HPDE6-E6E7 (cell line): ENCODE measurements at regions not wholly inside any gene's neighbourhood (a gene's known extent, or its start where the extent isn't known, plus 50 kb on each side); places are given as distances from the start of the nearest gene placed in this dataset.

Experiments
- DNase-seq: peaks from one replicate; pipeline ENCODE4 v3.0.0; 2011; ENCODE audit warnings: missing footprints; ENCODE audit errors: extremely low spot score

GRCh38 chr2:6454286-6454990 is 411.3 kb downstream of the CMPK2 start:
- DNase-seq = no peak

GRCh38 chr2:6459138-6459537 is 406.6 kb downstream of the CMPK2 start:
- DNase-seq = no peak

- no peak for DNase-seq
These were observed 395.2 kb downstream of the CMPK2 start for GRCh38 chr2:6470518-6470917.

- no peak for DNase-seq
These were observed 394.3 kb downstream of the CMPK2 start for GRCh38 chr2:6471419-6471818.

GRCh38 chr2:6474161-6475140 is 391.3 kb downstream of the CMPK2 start:
- no peak for DNase-seq

GRCh38 chr2:6475155-6475940 is 390.4 kb downstream of the CMPK2 start:
- no peak for DNase-seq

- DNase-seq = no peak
These were observed 385.2 kb downstream of the CMPK2 start for GRCh38 chr2:6480514-6480913.

GRCh38 chr2:6482256-6482655 is 383.5 kb downstream of the CMPK2 start:
- DNase-seq = no peak

GRCh38 chr2:6487765-6488164 is 377.9 kb downstream of the CMPK2 start:
- no peak for DNase-seq

GRCh38 chr2:6492573-6492972 is 373.1 kb downstream of the CMPK2 start:
- no peak for DNase-seq

GRCh38 chr2:6493266-6493665 is 372.4 kb downstream of the CMPK2 start:
- no peak for DNase-seq

- DNase-seq = no peak
These were observed 372.0 kb downstream of the CMPK2 start for GRCh38 chr2:6493669-6494068.

- DNase-seq = no peak
These were observed 370.2 kb downstream of the CMPK2 start for GRCh38 chr2:6495466-6495865.

- no peak for DNase-seq
These were observed 369.3 kb downstream of the CMPK2 start for GRCh38 chr2:6496376-6496775.

GRCh38 chr2:6497048-6497447 is 368.7 kb downstream of the CMPK2 start:
- no peak for DNase-seq

GRCh38 chr2:6498841-6499240 is 366.9 kb downstream of the CMPK2 start:
- no peak for DNase-seq

- DNase-seq = no peak
These were observed 366.0 kb downstream of the CMPK2 start for GRCh38 chr2:6499691-6500090.

GRCh38 chr2:6506361-6506794 is 359.3 kb downstream of the CMPK2 start:
- DNase-seq = no peak

- DNase-seq = no peak
These were observed 358.8 kb downstream of the CMPK2 start for GRCh38 chr2:6506859-6507258.

- DNase-seq = no peak
These were observed 355.2 kb downstream of the CMPK2 start for GRCh38 chr2:6510532-6510931.

- DNase-seq = no peak
These were observed 353.1 kb downstream of the CMPK2 start for GRCh38 chr2:6512589-6512988.

GRCh38 chr2:6516674-6517073 is 349.0 kb downstream of the CMPK2 start:
- DNase-seq = no peak
